Endothelial cell of umbilical vein (primary cell): ENCODE measurements at regions not wholly inside any gene's neighbourhood (a gene's known extent, or its start where the extent isn't known, plus 50 kb on each side); places are given as distances from the start of the nearest gene placed in this dataset.

ENCODE experiments used
- BruUV-seq: library from RNA; stranded (reverse); fragments of 400-500 nt; replicated peaks from 2 replicates; lab custom pipeline; 2021; lab: Mats Ljungman, UMichigan
- CTCF ChIA-PET: fragments of 300-600, 350-600 bp; sonication (Branson Sonifier 250); formaldehyde crosslinking; loops from one replicate; lab custom pipeline; 2021; ENCODE audit warnings: antibody characterized with exemption, inconsistent platforms; lab: Charles Lee
- POLR2A ChIA-PET: fragments of 300-600, 350-600 bp; sonication (Branson Sonifier 250); formaldehyde crosslinking; loops from one replicate; lab custom pipeline; 2021; ENCODE audit warnings: antibody characterized with exemption, inconsistent platforms; lab: Charles Lee
- DNase-seq: peaks from one replicate; pipeline ENCODE4 v3.0.0-alpha.2; 2011; ENCODE audit warnings: low read depth, low spot score
- FAIRE-seq: peaks from 2 replicates; lab custom pipeline; 2011; peaks lifted over from hg19 to GRCh38; lab: Jason Lieb, UNC
- H2AFZ ChIP-seq: 2 replicates; pipeline ENCODE4 v1.6.0; 2012; ENCODE audit warnings: low read depth, low read length, control low read depth, inconsistent platforms
- H3K27ac ChIP-seq: 2 replicates; pipeline ENCODE4 v1.5.1; 2011; ENCODE audit warnings: low read depth, mild to moderate bottlenecking, control low read depth, low read length, moderate library complexity; ENCODE audit not compliant: insufficient read depth
- H3K27me3 ChIP-seq, 2 experiments: 2 replicates each; pipeline versions ENCODE4 v1.6.0 to v1.6.1; 2011; ENCODE audit warnings: low read length in 2 of 2, mixed read lengths in 1 of 2; ENCODE audit not compliant: control insufficient read depth in 2 of 2, insufficient read depth in 2 of 2
- H3K36me3 ChIP-seq, 2 experiments: 2 replicates in 1 of 2; 3 replicates in 1 of 2; pipeline ENCODE4 v1.5.1; 2011; ENCODE audit warnings: low read length in 2 of 2, mild to moderate bottlenecking in 1 of 2, moderate library complexity in 1 of 2; ENCODE audit not compliant: control insufficient read depth in 2 of 2, insufficient read depth in 2 of 2; ENCODE audit errors: extremely low read depth in 1 of 2
- H3K4me1 ChIP-seq: 3 replicates; pipeline ENCODE4 v1.5.1; 2011; ENCODE audit warnings: mild to moderate bottlenecking, low read length; ENCODE audit not compliant: control insufficient read depth, insufficient read depth; ENCODE audit errors: extremely low read depth
- H3K4me2 ChIP-seq: 2 replicates; pipeline ENCODE4 v1.6.1; 2011; ENCODE audit warnings: low read length, control low read depth, mixed read lengths; ENCODE audit not compliant: insufficient read depth
- H3K4me3 ChIP-seq, 3 experiments: fragments of 200-600 bp in 1 of 3; sonication (generic), shearing (Covaris generic) in 1 of 3; replicated peaks in 1 of 3; 2 replicates each; pipeline ENCODE4 v1.5.1; 2011 to 2016; ENCODE audit warnings: control low read depth in 3 of 3, low read length in 3 of 3, mild to moderate bottlenecking in 2 of 3, inconsistent platforms in 1 of 3, low read depth in 1 of 3, moderate library complexity in 1 of 3; ENCODE audit not compliant: insufficient read depth in 1 of 3
- H3K79me2 ChIP-seq: 2 replicates; pipeline ENCODE4 v1.6.0; 2012; ENCODE audit warnings: low read length, inconsistent platforms; ENCODE audit not compliant: control insufficient read depth, insufficient read depth
- H3K9ac ChIP-seq: replicated peaks from 2 replicates; pipeline ENCODE3; 2011; ENCODE audit warnings: low read length, control low read depth; ENCODE audit not compliant: insufficient read depth; ENCODE audit errors: extremely low read depth
- H3K9me1 ChIP-seq: replicated peaks from 3 replicates; pipeline ENCODE4 v1.6.0; 2011; ENCODE audit warnings: mild to moderate bottlenecking, low read length; ENCODE audit not compliant: control insufficient read depth, insufficient read depth; ENCODE audit errors: extremely low read depth
- H3K9me3 ChIP-seq: replicated peaks from 2 replicates; pipeline ENCODE4 v1.5.1; 2012; ENCODE audit warnings: low read length, inconsistent platforms; ENCODE audit not compliant: control insufficient read depth, insufficient read depth
- H4K20me1 ChIP-seq: replicated peaks from 2 replicates; pipeline ENCODE3; 2011; ENCODE audit warnings: mild to moderate bottlenecking, low read length; ENCODE audit not compliant: control insufficient read depth, insufficient read depth; ENCODE audit errors: extremely low read depth
- CTCF ChIP-seq, 2 donors: IDR thresholded peaks; 1 replicate in 1 of 2; 2 replicates in 1 of 2; pipeline ENCODE4 v1.5.1; 2011; ENCODE audit warnings: low read length in 2 of 2, mild to moderate bottlenecking in 2 of 2, moderate library complexity in 2 of 2, control low read depth in 1 of 2, inconsistent platforms in 1 of 2, low read depth in 1 of 2; ENCODE audit not compliant: insufficient read depth in 1 of 2; ENCODE audit errors: extremely low read depth in 1 of 2
- EZH2 ChIP-seq: IDR thresholded peaks from 2 replicates; pipeline ENCODE4 v1.6.1; 2012; ENCODE audit warnings: borderline replicate concordance, low read depth, mild to moderate bottlenecking, moderate library complexity, low read length, inconsistent platforms; ENCODE audit not compliant: severe bottlenecking
- FOS ChIP-seq: IDR thresholded peaks from 2 replicates; pipeline ENCODE4 v1.6.1; 2011; ENCODE audit warnings: mild to moderate bottlenecking, low read length, moderate library complexity, borderline replicate concordance; ENCODE audit not compliant: insufficient read depth
- GATA2 ChIP-seq: IDR thresholded peaks from 2 replicates; pipeline ENCODE4 v1.7.0; 2011; ENCODE audit warnings: low read depth, mild to moderate bottlenecking, moderate library complexity, mixed read lengths, low read length; ENCODE audit not compliant: insufficient read length, insufficient read depth
- JUN ChIP-seq: IDR thresholded peaks from 2 replicates; pipeline ENCODE4 v1.6.1; 2011; ENCODE audit warnings: borderline replicate concordance, low read depth; ENCODE audit not compliant: insufficient read length, insufficient read depth
- MAX ChIP-seq: IDR thresholded peaks from 2 replicates; pipeline ENCODE4 v1.6.1; 2011; ENCODE audit not compliant: insufficient read depth, insufficient read length
- MYC ChIP-seq: IDR thresholded peaks from one replicate; pipeline ENCODE4 v1.6.1; 2011; ENCODE audit warnings: mild to moderate bottlenecking, low read depth, low read length
- POLR2A ChIP-seq: IDR thresholded peaks from 2 replicates; pipeline ENCODE4 v1.6.1; 2012; ENCODE audit warnings: low read depth, mild to moderate bottlenecking, control low read depth, low read length
- POLR2AphosphoS5 ChIP-seq: IDR thresholded peaks from 2 replicates; pipeline ENCODE4 v1.6.1; 2012; ENCODE audit warnings: low read depth, mild to moderate bottlenecking, control low read depth, low read length, moderate library complexity; ENCODE audit not compliant: insufficient read depth
- dilution Hi-C: fragments of 300-500 bp; cut with MboI; formaldehyde crosslinking; loops from one replicate; pipeline ENCODE4 v1.15.0; 2019; ENCODE audit warnings: low sequenced_read_pairs; ENCODE audit not compliant: extremely low pct_ligation_motif_present
- intact Hi-C: fragments of 100-400 bp; cut with micrococcal nuclease; formaldehyde crosslinking; loops from one replicate; pipeline ENCODE4 v1.10.0; 2022

- intact Hi-C loops (no loop called here), dilution Hi-C loops (no loop called here)
- Histone ChIP-seq H3K4me3 (no peak overlapping the region), H3K9me1 (no peaks in the 10 kb centered on the region), H3K4me2 (no peak overlapping the region), H3K79me2 (no peaks in the 10 kb centered on the region), H3K27ac (no peak overlapping the region), H3K36me3 (no peaks in the 10 kb centered on the region), H3K4me1 (no peaks in the 10 kb centered on the region), H3K9me3 (no peaks in the 10 kb centered on the region), H3K9ac (no peak overlapping the region), H4K20me1 (no peaks in the 10 kb centered on the region), H3K27me3 (no peaks in the 10 kb centered on the region), H2AFZ (no peak overlapping the region)
- TF ChIP-seq JUN = no peak
- no peak for TF ChIP-seq GATA2
- no peak for TF ChIP-seq FOS
- no peak for TF ChIP-seq MAX
- no peak for TF ChIP-seq EZH2
- TF ChIP-seq POLR2A = no peak
- TF ChIP-seq MYC = no peak
- TF ChIP-seq POLR2AphosphoS5 = no peak
- no peak for TF ChIP-seq CTCF (IDR thresholded peaks at IDR 0.05; ENCODE audit: extremely low read depth in 1 of 2, insufficient read depth in 1 of 2, low read depth in 1 of 2, low read length in 2 of 2)
- DNase-seq (no peak), FAIRE-seq (no peak)
- ChIA-PET CTCF (no interaction called here), POLR2A (no interaction called here)
- BruUV-seq = no TSS peak
These were observed 284.4 kb upstream of the B3GAT1 start for GRCh38 chr11:134696455-134696854.
